Astrocyte (in vitro differentiated cells and primary cell): ENCODE measurements at regions not wholly inside any gene's neighbourhood (a gene's known extent, or its start where the extent isn't known, plus 50 kb on each side); places are given as distances from the start of the nearest gene placed in this dataset.

ENCODE experiments used
- CTCF ChIP-seq: IDR thresholded peaks from 2 replicates; pipeline ENCODE4 v1.5.1; 2011; ENCODE audit warnings: low read depth, mild to moderate bottlenecking, inconsistent platforms, low read length, moderate library complexity; ENCODE audit not compliant: insufficient read depth
- EZH2 ChIP-seq: IDR thresholded peaks from 2 replicates; pipeline ENCODE4 v1.6.1; 2012; ENCODE audit warnings: mild to moderate bottlenecking, low read length, inconsistent platforms; ENCODE audit not compliant: insufficient read depth

GRCh38 chr18:42183746-42184145, 228.7 kb downstream of the PIK3C3 start:
- TF ChIP-seq CTCF (no peak), EZH2 (no peak)
